Activated T-cell treated with anti-CD3 and anti-CD28 coated beads, Interleukin-2, amount 50 U/mL, for 1 hour (primary cell): ENCODE measurements at regions not wholly inside any gene's neighbourhood (a gene's known extent, or its start where the extent isn't known, plus 50 kb on each side); places are given as distances from the start of the nearest gene placed in this dataset.
"Not testable (repeated sequence)": the region's sequence is repeated elsewhere in the genome, so short reads cannot be mapped to it uniquely, and the experiment has no call there.

Experiments
- DNase-seq: peaks from one replicate; pipeline ENCODE4 v3.0.0-alpha.2; 2020

DNA sequence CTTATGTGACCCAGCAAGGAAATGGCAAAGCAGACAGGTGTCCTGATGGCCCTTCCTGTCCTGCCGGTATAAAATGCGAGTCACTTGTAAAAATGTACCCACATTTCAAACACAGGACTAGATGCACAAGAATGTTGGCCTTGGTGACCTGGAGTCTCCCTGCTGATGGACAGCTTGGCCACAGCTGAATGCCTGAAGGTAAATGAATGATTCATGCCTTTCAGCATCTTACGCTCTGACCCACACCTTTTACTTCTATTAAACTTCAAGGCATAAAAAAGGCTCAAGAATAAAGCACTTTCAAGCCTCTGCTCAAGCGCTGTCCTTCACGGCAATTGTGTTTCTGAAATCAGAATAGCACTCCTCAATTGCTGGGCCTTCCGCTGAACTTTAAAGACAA lies 228.0 kb upstream of the SLCO3A1 start:
- DNase-seq, result no peak

DNA sequence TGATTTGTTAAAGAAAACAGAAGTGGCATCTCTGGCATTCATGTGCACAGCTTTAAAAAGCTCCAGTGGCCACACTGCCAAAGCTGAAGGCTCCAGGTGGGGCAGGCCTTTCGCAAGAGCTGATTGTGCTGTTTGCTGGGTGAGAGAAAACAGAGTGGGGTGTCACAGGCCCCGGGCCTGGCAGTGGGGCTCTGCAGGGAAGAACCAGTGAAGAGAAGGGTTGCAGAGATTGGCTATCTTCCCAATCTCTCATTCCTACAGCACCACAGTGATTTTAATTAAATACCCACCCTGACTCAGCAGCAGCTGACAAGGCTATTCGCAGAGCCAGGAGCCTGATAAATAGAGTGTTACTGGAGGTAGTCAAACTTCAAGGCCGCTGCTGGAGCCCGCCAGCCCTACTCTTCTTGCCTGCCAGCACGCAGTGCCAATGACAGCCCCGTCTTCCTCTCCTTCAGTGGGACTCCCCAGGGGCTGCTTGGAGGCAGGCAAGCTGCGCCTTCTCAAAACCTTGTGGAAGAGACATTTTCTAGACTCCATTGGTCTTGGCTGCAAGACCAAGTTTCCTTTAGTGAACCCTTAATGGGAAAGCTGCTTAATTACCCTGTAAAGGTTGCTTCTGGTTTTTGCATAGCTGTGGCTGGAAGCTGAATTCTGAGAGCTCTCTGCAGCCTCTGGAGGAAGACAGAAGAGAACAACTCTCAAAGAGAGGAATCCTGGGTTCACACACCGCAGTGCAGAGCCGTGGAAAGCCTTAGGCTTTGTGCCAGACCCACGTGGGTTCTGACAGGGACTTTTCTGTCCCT lies 225.8 kb upstream of the SLCO3A1 start:
- DNase-seq, result no peak

DNA sequence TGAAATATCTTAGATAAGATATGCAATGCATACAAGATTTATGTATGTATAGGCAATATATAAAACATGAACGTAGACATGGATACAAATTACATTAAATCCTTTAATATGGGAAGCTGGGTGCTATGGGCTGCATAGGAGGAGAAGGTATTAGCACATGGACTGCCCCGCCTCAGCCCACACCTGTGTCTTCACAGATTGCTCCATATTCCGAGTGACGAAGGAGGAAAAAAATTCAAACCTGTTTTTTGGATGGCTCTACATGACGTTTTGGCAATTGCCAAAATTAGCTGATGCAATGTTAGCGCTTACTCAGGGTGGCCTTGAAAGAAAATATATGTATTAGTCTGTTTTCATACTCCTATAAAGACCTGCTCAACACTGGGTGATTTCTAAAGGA lies 223.4 kb upstream of the SLCO3A1 start:
- no peak for DNase-seq

DNA sequence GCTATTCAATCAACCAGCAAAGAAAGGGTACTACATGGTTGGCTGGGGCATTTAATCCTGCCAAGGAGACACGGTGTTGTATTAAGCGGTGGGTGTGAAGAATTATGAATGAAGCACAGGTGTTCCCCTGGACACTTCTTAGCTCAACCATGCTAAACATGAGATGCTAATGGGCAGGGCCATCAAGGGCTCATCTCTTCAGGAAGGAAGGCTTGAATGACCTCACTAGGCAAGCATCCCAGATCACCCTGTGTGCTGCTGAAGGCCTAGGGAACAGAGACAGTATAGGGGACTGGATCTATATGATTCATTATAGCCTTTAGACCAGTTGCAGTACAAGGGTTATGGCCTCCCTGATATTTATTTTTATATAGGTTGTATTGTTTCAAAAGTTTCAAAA lies 221.3 kb upstream of the SLCO3A1 start:
- no peak for DNase-seq

DNA sequence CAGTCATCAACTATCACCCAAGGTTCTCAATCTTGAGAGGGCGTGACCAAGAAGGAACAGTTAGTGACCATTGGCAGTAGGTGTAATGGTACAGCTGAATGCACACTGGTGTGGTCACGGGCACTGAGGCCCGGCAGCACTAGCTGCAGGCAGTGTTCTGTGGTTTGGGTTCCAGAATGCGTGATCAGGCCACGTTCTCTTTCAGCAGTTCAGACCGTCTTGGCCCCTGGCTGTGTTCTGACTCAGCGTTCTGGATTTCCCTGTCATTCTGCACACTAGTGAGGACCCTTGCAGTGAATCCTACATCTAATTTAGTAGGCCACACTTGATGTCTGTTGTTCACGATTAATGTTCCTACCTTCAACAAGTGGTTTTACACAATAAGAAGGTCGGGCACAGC lies 220.5 kb upstream of the SLCO3A1 start:
- DNase-seq, result no peak

DNA sequence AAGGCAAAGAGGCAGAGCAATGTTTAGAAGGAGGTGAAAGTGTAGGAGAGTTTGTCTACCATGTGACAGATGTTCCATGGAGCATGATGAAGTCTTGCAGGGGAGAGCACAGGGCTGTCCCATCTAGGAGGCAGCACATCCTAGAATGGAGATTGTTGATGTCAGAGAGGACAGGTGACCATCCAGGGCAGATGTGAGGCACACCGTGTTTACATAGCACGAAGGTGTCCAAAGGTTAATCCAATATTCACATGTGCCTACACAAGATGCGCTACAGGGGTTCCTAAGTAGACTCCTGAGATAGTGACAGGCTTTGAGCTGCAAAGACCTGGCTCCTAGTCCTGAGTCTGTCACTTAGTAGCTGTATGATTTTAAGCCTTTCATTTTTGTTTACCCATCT lies 219.3 kb upstream of the SLCO3A1 start:
- DNase-seq, result no peak

DNA sequence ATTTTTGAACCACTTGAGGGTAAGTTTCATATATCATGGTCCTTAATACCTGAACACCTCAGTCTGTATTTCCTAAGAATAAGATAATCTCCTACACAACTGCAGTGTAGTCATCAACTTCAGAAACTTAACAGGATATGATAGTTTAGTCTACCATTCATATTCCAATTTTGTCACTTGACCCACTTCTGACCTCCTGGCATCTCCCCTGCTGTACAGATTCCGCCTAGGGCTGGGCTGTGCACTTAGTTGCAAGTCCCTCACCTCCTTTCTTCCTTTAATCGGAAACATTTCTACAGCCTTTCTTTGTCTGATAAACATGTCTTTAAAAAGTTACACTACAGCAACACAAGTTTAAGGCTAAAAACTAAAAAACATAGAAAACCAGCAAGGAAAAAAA lies 218.4 kb upstream of the SLCO3A1 start:
- no peak for DNase-seq

DNA sequence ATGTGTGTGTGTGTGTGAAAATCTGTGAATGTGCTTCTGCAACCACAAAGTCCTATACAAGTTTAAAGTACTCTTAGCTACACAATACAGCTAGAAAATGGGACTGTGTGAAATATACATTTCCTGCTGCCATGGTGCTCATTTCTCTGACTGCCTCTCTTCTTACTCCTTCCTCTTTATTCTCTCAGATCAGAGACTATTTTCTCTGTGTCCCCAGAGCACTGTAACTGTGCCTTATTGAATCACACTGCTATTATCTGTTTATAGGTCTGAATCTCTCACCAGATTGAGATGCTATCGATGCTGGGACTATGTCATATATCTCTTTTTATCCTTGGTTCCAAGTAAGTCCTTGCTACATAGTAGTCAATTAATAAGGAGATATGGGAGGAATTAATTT lies 217.9 kb upstream of the SLCO3A1 start:
- DNase-seq, result no peak

DNA sequence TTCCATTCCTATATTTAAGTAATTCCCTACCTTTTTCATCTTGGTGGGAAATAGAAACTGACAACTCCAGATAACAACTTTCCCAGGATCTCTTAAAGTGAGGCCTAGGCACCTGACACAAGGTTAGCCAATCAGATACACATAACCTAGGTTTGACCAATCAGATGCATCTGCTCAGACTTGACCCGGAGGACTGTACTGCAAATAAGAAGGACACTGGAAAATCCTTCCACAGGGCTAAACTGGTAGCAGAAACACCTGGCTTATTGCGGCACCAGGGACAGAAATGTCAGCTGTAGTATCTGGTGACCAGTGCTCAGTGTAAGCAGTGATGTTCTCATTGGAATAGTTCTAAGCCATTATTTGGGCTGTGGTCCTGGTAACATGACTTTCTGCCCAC lies 204.5 kb upstream of the SLCO3A1 start:
- DNase-seq, result no peak

DNA sequence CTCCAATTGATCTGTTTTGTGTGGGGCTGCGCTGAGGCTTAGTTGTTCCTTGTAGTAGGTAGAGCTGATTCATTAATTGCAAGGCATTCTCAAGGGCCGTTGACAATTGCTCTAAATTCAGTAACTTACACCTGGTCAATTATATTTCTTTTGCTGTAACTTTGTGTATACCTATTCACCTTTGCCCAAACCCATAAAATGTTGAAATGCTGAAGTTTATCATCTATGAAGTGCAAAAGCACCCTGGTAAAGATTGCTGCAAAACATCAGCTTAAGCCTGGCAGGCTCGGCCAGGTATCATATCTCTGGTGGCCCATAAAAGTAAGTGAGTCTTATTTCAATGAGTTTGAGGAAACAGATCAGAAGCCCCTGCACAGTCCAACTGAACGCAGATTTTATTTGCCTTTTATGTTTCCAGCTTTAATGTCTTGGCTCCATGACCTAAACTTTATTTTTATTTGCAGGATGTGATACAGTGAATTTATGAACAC lies 203.6 kb upstream of the SLCO3A1 start:
- no peak for DNase-seq

DNA sequence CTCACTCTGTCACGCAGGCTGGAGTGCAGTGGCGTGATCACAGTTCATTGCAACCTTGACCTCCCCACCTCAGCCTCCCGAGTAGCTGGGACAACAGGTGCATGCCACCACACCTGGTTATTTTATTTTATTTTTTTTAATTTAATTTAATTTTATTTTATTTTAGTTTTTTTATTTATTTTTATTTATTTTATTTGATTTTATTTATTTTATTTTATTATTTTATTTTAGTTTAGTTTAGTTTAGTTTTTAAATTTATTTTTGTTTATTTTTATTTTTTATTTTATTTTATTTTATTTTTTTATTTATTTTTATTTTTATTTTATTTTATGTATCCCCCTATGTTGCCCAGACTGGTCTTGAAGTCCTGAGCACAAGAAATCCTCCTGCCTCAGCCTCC lies 202.3 kb upstream of the SLCO3A1 start:
- no peak for DNase-seq

DNA sequence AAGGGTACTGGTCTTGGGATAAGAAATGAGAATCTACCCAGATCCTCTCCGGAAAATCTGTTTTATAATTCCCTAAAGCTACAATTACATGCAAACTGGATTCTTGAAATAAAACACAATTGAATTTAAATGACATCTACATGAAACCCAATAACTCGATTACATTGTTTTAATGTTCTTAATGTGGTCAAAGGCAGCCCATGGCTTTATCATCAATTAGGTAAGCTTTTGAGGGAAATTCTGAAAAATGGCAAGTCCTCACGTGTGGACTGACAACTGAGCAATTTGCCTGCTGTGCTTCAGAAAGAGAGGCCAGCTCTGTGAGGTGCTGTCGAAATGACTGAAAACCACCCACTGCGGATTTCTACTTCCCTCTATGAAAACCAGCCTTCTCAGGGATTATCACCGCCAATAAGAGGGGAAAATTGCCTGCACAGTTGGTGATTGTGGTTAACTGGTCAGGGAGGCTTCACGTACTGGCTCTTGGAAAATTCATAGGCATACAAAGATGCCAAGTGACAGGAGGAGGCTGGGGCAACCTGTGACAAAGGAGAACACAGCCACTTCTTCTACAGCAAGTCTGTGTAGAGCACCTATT lies 200.8 kb upstream of the SLCO3A1 start:
- DNase-seq, result no peak

DNA sequence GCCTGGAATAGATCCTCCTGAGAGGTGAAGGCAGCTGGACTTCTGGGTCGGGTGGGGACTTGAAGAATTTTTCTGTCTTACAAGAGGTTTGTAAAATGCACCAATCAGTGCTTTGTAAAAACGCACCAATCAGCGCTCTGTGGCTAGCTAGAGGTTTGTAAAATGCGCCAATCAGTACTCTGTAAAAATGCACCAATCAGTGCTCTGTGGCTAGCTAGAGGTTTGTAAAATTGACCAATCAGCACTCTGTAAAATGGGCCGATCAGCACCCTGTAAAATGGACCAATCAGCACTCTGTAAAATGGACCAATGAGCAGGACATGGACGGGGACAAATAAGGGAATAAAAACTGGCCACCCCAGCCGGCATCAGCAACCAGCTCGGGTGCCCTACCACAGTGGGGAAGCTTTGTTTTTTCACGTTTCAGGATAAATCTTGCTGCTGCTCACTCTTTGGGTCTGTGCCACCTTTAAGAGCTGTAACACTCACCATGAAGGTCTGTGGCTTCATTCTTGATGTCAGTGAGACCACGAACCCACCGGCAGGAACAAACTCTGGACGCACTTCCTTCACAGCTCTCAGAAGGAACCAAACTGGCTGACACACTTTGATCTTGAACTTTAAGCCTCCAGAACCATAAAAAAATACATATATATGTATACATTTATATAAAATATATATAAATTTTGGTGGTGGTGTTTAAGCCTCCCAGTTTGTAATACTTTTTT lies 197.8 kb upstream of the SLCO3A1 start:
- not testable (repeated sequence) for DNase-seq

DNA sequence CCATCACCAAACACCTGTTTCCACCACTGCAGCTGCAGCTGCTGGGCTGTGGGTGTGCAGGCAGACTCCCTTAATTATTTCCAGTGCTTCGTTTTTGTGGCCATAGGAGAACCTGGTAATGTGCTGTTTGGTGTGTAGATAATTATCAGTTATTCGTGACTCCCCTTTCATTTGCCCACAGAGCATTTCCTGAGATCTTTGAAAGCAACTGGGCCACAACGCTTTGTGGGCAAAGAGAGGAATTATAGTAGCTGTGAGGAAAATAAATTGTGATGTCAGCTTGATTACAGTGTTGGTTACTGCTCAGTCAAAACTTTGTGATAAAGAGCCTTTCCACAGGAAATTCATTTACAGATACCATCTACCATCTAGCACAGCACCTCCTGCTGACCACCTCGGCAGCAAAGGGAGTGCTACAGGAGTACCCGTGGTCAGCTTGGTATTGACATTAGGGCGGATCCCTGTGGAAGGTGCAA lies 193.3 kb upstream of the SLCO3A1 start:
- DNase-seq, result no peak

DNA sequence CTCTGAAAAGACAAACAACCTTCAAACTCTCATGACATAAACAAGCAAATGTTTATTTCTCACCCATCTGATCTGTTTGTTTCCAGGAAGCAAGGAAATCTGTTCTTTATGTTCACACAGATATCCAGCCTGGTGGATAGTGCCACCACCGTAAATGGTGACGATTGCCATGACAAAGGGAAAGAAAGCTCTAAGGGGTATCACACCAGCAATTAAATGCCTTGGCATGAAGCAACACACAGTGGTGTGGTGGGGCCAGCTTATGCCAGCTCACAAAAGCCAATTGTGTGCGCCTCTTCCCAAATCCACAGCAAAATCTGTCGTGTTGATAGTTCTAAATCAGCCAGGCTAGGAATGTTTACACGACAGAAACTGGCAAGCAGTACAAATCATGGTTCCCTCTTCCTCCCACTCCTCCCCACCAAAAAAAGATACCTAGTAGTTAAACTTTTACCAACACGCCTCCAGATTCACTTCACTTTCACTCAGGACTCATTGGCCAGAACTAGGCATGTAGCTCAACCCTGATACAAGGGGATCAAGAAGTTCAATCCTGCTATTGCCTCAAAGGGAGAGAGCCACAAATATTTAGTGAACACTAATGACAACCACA lies 189.2 kb upstream of the SLCO3A1 start:
- DNase-seq, result no peak

DNA sequence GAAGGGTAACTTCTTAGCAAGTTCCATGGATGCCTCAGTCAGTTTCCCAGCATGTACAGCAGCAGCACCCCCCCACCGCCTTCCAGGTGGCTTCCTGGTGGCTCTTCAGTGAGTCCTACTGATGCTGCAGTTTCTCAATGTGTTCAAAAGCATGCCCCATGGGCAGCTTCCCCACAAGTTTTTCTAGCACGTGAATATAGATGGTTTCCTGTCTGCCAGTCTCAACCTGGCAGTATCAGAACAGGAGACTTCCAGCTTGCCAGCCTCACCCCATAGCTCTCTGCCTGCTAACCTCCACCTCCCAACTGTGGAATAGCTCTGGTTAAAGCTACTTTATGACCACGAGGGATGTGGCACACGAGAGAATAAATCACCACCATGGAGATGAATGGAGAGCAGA lies 188.3 kb upstream of the SLCO3A1 start:
- DNase-seq, result no peak

DNA sequence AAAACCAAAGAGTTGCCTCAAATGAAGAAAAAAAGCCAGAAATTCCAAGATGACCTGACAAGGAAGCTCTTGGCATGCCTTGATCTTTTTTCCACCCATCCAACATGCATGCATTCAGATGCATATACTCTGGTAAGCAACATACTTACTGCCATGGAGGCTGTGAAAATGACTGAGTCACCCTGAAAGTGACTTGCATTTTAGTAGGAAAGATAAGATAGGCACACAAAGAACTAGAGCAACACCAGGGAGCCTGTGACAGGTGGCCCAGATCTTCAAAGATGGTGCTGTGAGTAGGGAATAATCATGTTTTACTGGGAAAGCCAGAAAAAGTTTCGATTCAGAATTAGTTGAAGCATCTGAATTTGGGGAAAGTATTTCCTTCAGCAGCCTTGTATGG lies 185.1 kb upstream of the SLCO3A1 start:
- DNase-seq, result no peak

DNA sequence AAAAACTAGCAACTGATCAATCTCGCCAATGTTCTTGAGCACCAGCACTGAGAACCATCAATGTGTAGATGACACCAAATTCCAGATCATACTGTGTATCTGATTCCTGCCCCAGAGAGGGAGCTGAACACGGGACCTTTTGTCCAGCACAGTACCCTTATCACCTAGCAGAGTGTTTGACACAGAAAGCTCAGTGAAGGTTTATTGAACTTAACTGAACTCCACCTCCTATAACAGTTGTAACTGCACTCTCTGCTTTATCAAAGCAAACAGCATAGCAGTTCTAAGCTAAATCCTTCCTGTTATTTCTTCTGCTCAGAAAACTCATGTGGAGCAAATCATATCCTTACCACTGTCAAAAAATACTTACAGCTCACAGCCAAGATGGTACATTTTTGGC lies 183.4 kb upstream of the SLCO3A1 start:
- no peak for DNase-seq

DNA sequence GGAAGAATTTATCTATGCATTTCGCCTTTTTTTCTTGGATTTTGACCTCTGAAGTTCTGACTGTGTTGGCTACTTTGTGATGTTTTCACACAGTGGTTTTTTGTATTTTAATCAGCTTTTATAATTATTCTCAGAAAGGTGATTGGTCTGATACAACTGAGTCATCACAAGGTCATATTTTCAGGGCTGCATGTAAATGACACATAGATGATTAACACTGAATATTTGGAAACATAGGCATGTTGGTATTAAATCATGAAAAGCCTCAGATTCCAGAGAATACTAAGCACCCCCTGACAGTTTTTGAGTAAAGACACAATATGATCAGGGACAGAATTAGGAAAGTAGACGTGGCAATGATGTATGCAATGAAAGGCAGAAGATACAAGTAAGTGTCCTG lies 175.5 kb upstream of the SLCO3A1 start:
- no peak for DNase-seq

DNA sequence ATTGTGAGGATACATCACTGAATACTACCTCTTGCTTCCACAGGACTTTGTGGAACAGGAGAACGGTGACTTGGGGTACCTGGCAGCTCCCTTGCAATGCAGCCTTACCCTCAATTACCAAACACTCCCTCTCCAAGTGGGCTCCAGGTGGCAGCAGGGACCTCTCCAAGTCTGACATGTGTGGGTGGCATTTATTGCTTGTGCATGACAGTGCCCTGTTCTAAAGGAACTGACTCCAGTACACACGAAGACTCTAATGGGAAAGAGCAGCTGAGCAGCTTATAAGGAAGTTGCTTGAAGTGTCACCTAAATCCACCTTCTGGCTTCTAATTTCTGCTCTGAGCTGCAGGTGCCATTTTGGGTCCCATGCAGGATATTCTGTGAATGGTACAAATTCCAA lies 174.1 kb upstream of the SLCO3A1 start:
- no peak for DNase-seq

DNA sequence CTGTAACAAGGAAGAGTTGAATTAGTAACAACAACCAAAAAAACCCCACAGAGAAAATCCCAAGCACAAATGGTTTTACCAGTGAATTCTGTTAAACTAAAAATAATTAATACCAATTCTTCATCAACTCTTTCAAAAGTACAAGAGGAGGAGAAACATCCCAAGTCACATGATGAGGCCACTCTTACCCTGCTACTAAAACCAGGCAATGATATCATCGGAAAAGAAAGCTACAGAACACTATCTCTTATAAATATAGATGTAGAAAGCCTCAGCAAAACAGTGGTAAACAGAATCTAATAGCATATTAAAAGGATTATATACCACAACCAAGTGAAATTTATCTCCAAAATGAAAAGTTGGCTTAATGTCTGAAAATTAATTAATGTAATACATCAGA lies 168.1 kb upstream of the SLCO3A1 start:
- DNase-seq, result no peak

DNA sequence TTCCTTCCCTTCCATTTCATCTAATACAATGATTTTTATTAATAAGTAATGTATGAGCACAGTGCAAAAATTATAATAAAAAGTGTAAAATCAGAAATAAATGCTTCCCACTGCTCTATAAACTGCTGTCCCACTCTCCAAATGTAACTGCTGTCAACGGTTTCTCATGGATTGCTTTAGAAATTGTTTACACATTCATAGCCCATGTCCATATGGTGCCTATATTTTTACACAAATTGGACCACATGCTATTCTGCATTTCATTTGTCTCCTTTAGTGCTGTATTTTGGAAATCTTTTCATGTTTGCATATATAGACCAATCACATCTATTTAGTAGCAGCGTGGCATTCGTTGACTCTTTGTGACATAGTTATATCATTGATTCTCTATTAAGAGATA lies 164.7 kb upstream of the SLCO3A1 start:
- no peak for DNase-seq

DNA sequence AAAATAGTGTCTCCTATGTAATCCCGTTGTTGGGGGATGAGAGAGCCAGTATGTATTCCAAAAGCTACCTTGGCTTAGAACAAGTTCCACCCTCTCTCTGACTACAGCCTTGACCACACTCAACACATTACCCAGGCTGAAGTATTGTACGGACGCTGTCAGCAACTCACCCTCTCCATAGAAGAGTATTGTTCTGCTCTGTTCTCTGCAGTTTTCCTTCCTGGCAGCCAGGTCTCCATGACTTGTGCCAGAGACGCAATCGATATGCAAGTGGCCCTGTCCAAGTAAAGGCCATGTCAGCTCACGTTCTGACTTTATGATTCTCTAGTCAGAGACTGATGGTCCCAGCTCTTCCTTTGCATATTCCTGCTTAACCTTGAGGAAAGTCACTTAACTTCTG lies 164.1 kb upstream of the SLCO3A1 start:
- DNase-seq, result no peak

DNA sequence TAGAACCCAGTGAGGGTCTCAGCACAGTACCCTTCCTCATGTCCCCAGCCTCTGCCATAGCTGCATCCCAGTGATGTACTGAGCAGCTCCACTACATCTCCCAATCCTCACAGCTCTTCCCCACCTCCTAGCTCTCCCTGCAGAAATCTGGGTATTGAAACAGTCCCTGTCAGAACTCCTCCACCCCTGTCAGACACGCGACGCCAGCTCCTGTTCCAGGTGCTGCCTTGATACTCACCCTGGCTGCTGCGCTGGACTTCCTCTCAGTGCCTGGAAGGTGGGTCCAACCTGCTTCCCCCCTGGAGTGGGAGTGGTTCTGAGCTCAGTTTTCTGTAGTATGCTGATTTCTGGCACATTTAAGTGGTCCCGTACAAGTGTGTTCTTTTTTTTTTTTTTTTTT lies 160.9 kb upstream of the SLCO3A1 start:
- DNase-seq, result no peak
